ENCODE measurements at regions not wholly inside any gene's neighbourhood (a gene's known extent, or its start where the extent isn't known, plus 50 kb on each side); places are given as distances from the start of the nearest gene placed in this dataset.

- DNase-seq (ENCODE audit: low spot score) = no peak
Measured at GRCh38 chr1:56189946-56190805, 389.2 kb downstream of the PLPP3 start.

DNA sequence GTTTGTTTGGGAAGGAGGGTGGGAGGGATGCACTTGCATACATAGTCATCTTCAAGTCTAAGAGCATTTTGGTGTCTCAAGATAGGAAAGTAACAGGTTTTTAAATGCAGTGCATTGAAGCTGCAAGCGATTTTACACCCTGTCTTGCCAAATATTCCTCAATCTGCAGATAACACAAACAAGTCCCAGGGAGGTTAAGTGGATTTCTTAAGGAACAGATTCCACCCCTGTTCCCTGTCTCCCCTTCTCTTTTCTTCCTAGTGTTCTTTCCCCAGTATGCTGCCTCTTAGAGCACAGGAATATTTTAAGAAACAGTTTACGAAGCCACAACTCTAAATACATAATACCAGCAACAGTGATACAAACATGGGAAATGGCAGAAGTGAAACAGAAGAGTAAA lies 389.9 kb downstream of the PLPP3 start:
- no peak for DNase-seq (ENCODE audit: low spot score)

DNA sequence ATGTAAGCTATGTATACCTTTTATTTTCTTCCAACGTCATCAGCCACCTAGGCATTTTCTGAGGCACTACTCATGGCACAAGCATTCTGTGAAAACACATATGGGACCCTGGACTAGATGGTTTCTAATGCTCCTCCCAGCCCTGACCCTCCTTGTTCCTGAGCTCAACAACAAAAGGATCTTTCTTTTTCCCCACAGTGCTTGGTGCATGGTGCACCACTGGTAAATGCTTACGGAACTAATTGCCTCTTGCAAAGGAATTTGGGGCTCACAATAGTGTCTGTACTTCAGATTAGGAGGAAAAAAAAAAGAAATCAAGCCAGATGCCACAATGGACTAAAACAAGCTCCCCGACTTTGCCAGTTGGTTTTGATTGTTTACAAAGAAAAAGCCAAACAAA lies 390.5 kb downstream of the PLPP3 start:
- no peak for DNase-seq (ENCODE audit: low spot score)

DNA sequence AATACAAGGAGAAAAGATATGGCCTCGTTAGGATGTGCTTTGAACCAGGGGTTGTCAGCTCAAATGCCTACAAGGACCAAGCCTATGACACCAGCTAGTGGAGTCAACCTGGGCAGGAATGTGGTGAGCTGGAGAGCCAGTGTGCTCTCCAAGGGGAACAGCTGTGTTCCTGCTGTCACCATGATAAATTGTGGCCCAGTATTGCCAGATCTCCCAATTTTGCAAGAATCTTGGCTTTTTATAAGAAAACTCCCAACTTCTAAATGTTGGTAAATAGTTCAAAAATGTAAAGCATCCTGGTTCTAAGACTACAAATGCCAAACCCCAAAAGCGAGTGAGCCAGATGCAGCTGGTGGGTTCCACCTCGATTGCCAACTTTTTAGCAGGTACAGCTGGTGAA lies 391.1 kb downstream of the PLPP3 start:
- DNase-seq (ENCODE audit: low spot score) = no peak

DNA sequence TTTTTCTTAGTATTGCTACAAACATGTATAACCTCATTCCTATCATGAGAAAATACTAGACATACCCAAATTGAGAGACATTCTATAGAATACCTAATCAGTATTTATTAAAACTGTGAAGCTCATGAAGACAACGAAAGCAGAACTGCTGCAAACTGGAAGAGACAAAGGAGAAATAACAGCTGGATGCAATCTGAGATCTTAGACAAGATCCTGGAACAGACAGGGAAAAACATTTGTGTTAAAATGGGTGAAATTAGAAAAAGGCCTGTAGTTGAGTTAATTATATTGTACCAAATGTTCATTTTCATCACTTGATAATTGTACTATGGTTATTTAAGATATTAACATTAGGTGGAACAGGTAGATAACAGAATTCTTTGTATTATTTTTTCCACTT lies 392.0 kb downstream of the PLPP3 start:
- no peak for DNase-seq (ENCODE audit: low spot score)

DNA sequence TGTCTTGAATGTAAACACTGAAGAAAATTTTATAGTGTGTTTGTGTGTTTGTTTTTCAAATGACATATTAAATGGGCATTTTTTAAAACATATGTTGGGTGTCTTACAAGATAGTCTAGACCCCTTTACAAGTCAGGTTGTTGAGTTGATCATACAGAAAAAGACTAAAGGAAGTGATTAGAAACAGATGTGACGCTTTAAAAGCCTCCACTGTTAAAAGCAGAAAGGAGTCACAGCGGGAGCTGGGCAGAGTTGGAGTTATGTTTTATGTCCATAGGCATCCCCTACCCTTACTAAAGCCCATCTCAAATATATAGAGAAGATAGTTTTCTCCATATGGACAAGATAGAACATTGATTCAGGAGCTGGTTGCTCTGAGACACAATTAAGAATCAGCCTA lies 393.9 kb downstream of the PLPP3 start:
- no peak for DNase-seq (ENCODE audit: low spot score)

DNA sequence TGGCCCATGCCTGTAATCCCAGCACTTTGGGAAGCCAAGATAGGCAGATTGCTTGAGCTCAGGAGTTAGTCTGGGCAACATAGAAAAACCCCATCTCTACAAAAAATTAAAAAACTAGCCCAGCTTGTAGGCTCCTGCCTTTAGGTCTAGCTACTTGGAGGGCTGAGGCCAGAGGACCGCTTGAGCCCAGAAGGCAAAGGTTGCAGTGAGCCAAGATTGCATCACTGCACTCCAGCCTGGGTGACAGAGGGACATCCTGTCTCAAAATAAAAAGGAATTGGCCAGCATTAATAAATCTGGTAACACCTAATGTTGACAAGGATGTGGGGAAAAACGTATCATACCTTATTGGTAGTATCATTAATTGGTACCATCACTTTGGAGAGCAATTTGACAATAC lies 396.2 kb downstream of the PLPP3 start:
- DNase-seq (ENCODE audit: low spot score) = no peak

GRCh38 chr1:56180520-56181190 lies 398.7 kb downstream of the PLPP3 start:
- no peak for DNase-seq (ENCODE audit: low spot score)

DNA sequence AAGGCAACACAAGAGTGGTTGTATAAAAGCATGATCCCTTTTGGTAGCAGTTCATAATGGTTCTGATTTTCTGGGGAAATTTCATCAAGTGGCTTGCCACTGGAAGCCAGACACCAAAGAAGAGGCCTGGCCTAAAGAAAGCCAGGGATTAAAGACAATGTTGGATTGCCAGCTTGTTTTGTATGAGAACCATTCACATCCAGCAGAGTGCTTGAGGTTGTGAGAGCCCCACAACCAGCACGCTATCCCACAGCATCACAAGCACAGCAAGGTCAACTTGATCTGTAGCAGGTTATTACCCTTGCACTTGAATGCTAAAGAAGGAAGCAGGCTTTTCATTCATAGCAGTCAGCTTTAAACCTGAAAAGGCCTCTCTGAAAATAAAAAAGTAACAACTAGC lies 399.8 kb downstream of the PLPP3 start:
- no peak for DNase-seq (ENCODE audit: low spot score)

- no peak for DNase-seq (ENCODE audit: low spot score)
Measured at GRCh38 chr1:56175211-56175610, 404.2 kb downstream of the PLPP3 start.

DNA sequence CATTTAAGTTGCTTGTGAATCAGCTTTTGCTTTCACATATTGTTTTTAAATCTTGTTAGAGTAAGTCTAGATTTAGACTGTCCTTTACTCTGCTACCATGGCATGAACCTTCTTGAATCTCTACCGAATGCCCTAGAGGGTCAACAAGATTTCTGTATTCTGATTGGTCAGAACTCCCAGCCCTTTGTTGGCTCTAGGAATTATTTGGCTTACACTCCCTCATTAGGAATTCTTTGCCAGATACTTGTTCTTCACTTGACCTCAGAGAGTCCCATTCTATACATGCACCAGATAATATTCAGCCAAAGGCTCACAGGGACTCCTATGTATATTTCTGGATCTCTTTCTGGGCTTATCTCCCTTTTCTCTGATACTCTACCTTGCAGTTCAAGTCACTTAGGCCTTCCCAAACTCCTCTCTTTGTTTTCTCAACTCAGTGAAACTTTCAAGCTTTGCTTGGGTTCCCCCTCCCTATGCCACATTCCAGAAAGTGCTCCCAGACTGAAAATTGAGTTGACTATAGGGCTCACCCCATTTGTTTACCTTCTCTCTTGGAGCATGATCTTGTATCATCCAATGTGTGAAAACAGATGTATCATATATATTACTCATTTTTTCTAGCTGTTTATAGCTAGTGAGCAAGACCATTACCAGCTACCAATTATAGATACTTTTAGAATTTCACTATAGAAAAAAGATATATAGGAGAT lies 405.0 kb downstream of the PLPP3 start:
- DNase-seq (ENCODE audit: low spot score) = no peak

DNA sequence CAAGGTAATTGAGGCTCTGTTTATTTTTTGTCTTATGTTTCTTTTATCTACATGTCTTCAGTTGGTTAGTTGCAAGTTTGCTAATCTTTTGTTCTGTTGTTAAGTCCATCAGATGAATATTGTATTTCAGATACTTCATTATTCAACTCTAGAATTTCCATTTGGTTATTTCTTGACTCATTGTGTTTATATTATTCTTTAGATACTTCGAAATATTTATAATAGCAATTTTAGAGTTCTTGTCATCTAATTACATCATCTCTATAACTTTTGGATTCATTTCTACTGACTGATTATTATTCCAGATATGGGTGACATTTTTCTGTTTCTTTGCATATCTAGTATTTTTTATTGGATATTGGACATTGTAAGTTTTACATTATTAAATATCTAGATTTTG lies 405.6 kb downstream of the PLPP3 start:
- DNase-seq (ENCODE audit: low spot score) = no peak

GRCh38 chr1:56171670-56172069 lies 407.7 kb downstream of the PLPP3 start:
- no peak for DNase-seq (ENCODE audit: low spot score)

DNA sequence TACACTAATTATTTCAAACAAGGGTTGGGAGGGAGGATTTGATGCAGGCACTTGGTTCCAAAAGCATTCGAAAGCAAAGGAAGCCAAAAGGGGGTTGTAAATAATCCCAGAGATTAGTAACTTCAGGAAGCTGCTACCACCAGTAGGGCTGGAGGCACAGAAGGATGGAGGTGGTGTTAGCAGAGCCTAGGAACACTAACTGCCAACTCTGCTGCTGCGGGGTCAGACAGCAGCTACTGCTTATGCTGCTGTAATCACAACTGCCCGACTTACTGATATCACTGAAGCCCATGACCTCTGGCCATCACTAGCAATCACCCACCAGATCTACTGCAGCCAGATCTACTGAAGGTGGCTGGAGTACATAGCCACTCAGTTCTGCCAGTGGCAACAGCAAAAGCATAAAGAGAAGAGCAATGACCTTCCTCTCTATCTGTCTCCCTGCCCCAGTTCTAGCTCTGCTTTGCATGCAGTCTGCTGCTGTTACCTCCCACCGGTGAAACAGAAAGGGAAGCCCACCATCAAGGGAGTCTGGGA lies 408.5 kb downstream of the PLPP3 start:
- DNase-seq (ENCODE audit: low spot score) = no peak

DNA sequence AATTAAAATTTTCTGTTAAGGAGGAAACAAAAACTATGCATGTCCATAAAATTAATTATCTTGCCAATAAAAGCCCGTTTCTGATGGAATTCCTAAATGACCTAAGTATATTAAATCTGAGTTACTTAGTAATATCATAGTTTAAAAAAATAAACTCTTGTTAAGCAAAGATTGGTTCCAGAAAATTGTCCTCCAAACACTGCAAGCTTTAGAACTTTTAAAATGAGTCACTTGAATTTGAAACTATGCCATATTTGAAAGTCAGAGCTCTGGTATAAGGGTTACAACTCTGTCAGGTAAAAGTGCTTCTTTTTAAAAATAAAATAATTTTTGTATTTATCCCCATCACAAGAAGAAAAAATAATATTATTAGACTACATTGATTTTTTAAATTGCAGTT lies 409.5 kb downstream of the PLPP3 start:
- DNase-seq (ENCODE audit: low spot score) = no peak

- no peak for DNase-seq (ENCODE audit: low spot score)
Measured at GRCh38 chr1:56168176-56168575, 411.2 kb downstream of the PLPP3 start.

DNA sequence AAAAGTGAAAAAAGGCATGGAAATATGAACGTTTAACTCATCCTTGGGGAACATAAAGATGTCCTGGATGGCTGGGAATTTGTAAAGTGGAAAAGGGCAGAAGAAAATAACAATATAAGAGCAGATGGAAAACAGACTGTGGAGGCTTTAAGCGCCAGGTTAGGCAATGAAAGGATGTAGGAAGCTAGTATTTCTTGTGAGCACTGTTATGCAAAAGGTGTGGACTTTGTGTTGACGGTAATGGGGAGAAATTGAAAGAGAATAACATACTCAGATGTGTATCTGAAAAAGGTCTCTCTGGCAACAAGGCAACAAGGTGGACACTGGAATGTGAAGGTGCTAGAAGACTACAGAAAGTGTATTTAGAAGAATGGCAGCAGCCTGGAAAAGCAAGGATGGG lies 411.8 kb downstream of the PLPP3 start:
- DNase-seq (ENCODE audit: low spot score) = no peak

- DNase-seq (ENCODE audit: low spot score) = no peak
Measured at GRCh38 chr1:56160773-56161315, 418.5 kb downstream of the PLPP3 start.

GRCh38 chr1:56156971-56157876 lies 422.1 kb downstream of the PLPP3 start:
- no peak for DNase-seq (ENCODE audit: low spot score)

- DNase-seq (ENCODE audit: low spot score) = no peak
Measured at GRCh38 chr1:56153276-56153675, 426.1 kb downstream of the PLPP3 start.

DNA sequence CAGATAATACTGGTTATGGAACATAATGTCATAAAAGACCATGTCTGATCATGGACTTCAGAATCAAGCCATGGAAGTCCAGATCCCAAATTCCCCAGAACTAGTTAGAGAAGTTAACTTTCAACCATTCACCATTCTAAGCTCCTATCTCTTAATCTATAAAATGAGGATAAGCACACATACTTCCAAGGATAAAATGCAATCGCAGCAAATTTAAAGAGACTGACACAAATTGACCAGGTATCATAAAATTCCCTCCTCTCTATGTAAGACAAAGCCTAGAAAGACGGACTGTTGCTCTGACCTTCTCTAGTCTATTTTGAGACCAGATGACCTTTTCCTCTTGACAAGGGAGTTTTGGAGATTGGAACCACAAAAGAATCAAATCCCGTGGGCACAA lies 426.7 kb downstream of the PLPP3 start:
- no peak for DNase-seq (ENCODE audit: low spot score)
